ENCODE measurements at regions not wholly inside any gene's neighbourhood (a gene's known extent, or its start where the extent isn't known, plus 50 kb on each side); places are given as distances from the start of the nearest gene placed in this dataset.

DNA sequence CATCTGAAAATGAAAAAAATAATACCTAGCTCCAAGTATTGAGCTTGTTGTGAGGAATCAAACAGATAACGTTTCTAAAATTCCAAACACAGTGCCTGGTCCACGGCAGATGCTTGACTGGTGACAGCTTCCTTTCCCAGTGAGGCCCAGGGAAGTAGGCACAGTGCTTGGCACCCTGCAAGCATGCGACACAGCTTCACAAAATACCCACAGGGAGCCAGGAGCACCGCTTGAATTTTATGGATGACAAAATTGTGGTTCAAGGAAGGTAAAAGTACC is 205.1 kb upstream of the TNP1 start:
- DNase-seq (ENCODE audit: low spot score), result no peak

DNA sequence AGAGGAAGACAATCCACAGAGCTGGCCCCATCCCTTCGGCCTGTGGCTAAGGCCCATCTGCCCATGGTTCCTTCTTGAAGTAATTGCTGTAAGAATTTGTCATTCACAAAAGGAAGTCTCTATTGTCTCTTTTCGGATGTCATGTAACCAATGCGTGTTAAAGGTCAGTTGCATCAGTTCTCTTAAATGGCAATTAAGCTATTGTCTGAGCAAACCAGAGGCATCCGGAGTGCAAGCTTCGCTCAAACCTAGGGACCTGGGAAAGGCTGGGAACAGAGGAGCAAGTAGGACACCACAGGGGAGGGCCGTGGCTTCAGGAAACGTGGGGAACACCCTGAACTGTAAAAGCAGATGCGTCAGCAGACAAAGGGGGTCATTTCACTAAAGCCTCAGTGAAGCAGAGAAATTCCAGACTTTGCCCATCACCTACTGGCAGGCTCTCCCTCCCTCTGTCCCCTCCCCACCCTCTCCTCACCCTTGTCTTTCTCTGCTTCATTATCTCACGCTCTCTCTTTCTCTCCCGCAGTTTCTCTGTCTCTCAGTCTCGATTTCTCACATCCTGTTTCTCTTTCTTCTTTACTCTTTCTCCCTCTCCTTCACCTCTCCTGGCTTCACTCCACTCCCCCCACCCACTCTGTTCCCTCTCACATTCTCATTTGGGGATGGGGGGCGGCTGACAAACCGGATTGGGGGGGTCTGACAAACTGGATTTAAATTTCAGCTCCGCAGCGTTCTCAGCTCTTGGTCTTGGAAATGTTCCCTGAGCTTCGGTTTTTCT is 204.6 kb upstream of the TNP1 start:
- no peak for DNase-seq (ENCODE audit: low spot score)

DNA sequence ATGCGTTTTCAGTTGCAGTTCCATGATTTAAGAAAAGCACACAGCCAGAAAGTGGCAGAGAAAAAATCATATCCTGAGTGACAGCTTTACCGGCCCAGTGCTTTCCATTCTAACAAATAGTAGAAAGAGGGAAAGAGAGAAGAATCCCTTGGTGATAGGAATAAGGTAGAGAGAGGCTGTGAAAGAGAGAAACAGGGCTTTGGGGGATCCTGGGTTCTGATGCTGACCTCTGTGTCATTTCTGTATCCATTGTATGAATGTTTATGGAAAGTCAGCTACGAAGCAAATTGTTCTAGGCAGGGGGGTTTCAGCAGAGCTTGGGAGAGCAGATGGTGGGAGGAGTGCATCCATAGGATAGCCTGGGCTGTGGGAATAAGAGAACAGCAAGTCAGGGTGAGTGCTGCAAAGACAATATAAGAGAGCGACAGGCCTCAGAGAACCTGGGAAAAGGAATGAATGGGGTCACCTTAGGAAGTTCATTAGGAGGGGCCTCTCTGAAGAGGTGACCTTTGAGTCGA is 203.4 kb upstream of the TNP1 start:
- DNase-seq (ENCODE audit: low spot score), result no peak

DNA sequence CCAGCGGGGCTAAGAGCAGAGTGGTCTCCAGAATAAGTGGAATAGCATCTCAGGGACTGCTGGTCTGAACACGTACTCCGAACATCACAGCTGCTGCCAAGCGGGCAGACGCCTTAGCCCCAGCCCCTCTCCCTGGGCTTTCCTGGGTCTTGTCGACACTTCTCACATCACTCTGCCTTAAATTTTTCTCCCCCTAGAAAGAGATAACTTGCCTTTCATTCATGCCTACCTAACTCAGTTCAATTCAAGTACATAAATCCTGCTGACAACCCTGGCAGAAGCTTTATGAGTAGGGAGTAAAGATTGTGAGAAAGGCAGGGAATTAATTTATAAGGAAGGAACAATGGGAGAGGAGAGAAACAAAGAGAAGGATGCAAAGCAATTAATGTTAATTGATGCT is 202.9 kb upstream of the TNP1 start:
- DNase-seq (ENCODE audit: low spot score), result no peak

DNA sequence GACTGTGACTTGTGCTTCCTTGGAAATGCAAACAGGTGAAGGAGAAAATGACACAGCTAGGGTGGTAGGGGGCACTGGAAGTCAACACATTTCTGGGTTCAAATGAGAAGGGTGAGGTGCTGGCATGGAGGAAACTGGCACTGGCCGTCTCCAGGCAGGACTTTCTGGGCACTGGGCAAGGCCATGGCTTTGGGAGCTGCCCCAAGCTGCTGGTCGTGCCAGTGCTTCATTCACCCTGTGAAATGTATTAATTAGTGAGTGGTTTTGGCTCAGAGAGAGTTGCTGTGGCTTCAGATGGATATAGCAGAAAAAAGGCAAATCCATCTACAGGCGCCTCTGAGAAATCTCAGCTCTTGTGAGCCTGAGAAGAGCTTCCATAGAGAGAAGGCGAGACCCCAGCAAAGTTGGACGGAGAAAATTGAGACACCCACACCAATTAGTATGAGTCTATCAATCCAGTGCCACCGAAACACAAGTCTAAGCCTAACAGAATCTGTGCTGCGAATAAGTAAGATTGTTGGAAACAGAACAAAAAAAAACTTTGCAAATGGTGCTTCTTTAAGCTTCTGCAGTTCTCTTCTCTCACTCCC is 202.1 kb upstream of the TNP1 start:
- DNase-seq (ENCODE audit: low spot score), result no peak

DNA sequence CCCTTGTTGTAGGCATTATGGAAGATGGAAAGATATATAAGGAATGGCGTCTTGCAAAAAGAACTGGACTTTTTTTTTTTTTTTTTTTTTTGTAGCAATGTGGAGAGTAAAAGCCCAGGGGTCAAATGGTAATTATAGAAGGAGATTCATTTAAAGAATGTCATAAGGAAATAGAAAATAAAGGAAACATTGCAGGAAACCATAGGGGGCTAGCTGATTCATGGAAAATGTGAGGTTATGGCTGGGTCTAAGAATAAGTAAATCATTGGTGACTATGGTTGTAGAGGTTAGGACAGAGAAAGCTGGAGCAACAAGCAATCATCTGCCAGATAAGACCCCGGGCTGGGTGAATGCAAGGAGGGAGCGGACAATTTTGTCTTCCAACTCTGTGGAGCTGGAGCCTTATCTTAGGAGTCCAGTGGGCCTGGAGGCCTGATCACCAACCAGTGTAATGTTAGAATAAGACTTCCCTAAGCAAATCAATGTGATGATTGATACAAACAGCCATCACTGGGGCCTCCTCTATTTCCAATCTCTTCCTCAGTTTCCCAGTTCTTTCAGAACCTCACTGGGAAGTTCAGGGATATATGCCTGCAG is 201.2 kb upstream of the TNP1 start:
- DNase-seq (ENCODE audit: low spot score), result no peak

DNA sequence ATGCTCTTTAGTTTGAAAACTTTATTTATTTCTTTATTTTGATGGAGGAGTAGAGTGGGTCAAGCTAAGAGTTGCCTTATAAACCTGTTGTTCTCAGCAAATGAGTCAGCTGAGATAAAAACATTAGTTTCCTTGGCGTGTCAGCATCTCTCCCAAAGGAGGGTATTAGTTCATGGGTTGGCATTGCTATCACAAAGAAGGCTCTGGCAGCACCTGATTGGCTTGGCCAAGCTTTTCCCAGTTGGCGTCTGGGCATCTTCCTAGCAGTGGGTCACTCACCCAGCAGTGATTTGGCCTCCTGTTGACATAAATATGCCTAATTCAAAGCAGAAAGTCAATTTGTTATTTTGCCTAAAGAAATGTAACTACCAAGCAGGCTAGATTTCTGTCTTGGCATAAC is 200.7 kb upstream of the TNP1 start:
- no peak for DNase-seq (ENCODE audit: low spot score)

DNA sequence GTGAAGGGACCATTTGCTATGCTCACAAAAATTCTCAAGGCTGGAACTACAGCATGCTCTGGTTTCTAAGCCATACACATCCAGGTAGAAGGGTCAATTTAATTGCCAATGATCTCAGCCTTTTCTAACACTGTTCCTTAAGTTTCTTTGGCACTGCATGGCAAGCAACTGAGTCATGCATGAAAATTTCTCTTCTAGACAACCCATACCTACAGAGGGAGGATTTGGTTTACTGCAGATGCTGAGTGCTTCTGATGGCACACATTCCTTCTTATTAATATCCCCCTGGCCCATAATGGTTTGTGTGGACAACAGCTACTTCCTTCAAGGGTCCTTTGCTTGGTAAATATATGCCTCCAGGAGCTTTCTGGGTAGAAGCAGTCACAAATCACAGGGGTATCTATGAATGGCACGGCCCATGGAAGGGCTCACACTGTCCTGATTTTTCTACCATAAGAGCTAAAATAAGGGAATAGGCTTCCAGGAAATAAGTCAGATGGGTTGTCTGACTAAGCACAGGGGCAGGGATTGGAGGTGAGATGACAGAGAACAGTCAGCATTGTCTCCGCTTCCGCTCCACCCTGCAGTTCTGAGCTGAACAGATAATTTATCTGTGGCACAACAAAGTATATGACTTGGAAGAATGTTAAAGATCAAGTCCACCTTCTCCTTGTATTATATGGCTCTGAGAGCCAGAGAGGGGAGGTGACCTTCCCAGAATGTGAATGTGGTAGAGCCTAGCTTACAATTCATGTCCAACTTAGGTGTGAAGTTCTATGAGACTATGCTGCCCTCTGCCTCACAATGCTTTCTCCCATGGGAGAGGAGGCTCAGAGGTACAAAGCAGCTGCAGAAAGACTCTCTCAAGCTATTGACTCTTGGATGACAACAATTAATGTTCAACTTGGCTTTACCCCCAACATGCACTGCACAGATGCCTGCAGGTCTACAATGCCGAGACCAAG is 199.2 kb upstream of the TNP1 start:
- DNase-seq (ENCODE audit: low spot score), result no peak

DNA sequence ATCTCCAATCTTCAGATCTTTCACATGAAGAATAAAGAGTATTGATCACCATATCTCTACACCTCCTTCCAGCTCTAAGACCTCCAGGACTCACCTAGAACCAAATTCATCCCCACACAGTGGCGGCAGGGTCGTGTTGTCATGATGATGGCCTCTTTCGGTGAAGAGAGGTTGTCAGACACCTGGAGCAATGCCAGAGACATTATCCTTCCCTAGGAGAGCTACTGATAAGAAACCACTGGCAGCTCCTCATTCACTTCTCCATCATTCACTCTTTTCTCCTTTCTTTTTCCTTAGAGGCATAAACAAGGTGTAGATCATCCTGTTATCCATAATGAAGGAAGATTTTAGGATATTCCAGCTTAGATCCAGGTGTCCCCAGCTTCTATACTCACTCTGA is 197.9 kb upstream of the TNP1 start:
- no peak for DNase-seq (ENCODE audit: low spot score)

DNA sequence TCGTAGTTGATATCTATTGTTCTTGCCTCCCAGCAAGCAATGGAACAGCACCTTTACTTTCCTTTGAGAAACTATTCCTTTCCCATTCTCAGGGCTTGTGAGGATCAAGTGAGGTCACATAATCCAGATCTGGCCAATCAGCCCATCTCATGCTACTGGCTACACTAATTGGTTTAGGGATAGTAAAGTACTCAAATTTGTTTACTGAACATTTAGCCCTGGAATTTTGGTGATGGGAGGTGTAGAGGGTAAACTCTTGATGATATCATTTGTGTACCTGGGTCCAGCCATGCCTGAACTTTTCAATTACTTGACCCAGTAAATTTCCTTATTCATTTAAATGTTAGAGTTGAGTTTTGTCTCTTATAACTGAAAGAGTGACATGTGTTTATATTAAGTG is 195.8 kb upstream of the TNP1 start:
- DNase-seq (ENCODE audit: low spot score), result no peak

DNA sequence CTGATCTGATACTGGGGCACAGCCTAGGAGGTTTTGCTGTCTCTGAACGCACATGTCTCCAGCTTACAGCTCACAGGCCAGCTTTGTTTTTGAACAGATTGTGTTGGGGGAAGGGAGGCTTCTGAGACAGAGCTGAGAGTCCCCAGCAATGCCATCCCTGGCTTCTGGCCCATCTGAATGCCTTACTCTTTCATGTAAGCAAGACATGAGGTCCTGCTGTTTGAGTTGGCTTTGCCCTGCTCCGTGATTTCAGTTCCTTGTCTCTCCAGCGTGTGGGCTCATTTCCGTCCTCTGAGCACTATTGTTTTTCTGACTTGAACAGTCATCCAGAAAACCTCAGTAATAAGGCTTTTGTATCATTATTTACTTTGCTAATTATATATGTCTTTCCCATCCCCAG is 194.9 kb upstream of the TNP1 start:
- no peak for DNase-seq (ENCODE audit: low spot score)

DNA sequence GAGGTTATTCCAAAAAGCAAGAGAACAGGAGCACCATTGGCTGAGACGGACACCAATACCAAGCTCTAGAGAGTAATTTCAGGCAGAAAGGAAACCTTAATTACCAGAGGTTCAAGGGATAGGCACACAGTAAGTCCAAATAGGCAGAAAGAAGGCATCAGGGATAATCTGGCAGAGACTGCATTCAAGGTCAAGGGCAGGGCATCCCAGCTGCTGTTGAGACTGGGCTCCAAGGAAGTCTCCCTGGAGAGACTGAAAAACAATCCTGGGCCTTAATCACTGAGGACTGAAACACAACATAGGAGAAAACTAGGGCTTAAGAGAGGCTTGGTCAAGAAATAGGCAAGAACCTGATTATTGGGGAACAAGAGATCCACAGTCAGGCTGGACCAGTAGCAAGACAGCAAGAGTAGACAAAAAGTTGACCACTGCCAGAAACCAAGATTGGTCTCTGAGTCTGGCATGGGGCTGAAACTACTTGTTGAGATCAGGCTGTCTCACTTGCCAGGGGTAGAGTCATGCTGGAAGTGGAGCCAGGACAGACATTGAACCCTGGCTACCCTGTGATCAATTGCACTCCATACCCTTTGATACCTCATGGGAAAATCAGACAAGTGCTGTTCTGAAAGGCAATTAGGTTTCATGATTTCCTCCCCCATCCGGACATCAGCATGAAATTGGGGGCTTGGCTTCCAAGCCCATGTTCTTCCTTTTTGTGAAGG is 193.2 kb upstream of the TNP1 start:
- no peak for DNase-seq (ENCODE audit: low spot score)

DNA sequence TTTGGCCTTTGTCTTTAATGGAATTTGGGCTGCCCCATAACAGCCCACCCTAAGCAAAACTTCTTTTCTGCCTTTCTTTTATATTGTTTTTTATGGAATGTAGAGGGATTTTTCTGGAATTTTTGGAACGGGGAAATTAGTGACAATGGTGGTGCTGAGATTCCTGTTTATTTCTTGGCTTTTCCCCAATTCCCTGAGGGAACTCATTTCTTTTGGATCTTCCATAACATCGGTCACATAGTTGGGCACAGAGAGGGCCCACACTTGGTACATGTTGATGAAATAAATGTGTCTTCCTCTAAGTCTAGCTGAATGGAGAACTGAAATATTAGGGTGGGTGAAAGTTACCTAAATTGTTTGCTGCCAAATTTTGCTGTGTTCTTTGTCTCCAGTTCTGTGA is 191.6 kb upstream of the TNP1 start:
- no peak for DNase-seq (ENCODE audit: low spot score)

DNA sequence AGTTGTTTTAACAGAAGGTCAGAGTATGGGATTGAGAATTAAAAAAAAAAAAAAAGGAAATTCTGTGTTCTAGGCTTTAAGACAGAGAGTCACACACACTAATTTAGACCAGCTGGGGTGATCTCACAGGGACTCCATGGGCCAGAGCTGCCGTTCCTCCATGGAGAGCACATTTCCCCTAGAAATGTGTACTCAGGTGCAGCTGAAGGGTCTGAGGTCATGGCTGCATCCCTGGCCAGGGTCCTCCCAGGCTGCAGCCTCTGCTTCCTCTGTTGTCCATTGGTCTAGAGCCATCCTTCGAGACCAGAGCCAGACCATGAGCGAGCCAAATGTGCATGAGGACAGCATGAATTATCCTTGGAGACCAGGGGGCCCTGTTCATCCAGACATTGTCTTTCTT is 190.1 kb upstream of the TNP1 start:
- DNase-seq (ENCODE audit: low spot score), result no peak

DNA sequence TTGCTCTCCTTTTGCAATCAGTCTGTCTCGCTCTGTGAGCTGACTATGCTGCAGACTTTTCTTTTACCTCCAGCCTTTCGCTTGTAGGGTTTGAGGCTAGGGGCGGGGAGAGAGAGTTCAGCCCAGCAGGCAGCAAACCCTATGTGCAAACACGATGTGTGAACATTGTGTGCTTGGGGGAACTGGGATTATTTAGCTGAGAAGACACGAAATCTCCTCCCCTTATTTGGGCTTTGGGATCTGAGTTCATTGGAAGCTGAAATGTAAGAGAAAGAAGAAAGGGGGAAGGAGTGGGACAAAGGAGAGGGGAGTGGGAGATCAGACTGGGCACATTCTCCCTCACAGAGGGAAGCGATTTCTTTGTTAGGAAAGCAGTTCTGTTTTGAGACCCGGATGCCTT is 189.6 kb upstream of the TNP1 start:
- no peak for DNase-seq (ENCODE audit: low spot score)

DNA sequence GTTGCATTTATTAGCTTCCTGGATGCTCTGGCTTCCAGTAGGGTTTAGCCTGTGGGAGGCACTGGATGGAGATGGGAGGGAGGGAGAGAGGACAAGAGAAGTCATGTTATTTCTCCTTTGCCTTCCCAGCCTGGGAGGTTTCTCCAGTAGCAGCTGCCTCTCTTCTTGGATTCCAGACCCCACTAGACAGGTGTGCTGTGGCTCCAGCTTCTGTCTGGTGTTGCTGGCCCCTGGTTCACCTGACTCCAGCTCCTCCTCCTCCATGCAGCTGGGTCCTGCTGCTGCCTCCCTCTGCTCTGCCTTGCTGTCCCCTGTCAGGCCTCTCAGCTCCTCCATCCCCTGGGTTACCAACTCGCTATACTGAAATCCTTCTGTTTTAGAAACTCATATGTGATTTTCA is 188.9 kb upstream of the TNP1 start:
- DNase-seq (ENCODE audit: low spot score), result no peak

DNA sequence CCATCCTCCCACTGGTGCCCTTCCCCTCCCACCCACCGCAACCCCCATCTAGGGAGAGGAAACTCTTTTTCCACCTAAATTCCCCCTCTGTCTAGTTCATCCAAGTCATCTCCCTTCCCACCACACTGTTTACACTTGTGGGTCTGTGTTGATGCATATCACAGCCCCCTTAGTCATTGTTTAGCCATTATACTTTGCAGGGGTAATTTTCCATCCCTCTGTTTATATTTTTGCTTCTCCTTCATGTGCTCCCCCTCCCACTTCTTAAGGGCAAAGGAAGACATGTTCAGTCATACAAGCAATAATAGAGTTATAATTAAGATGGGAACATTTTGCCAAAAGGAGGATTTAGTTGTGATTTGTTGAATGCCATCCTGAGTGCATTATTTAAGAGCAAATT is 187.8 kb upstream of the TNP1 start:
- peak; percentile 87 for DNase-seq (ENCODE audit: low spot score)

DNA sequence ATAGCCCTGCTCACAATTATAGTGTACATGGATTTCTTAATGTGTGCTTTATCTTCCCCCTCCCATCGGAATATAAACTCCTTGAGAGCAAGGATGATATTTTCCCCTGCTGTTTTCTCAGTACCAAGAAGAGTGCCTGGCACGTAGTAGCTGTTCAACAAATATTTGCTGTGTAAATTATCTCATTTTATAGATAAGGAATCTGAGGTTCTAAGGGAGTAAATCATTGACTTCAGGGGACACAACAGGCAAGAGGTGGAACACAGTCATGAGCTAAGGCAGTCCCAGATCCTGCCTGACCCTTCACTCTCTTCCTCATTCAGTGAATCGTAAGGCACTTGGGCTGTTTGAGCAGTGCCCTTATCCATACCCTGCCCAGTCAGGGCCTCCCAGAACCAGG is 187.3 kb upstream of the TNP1 start:
- DNase-seq (ENCODE audit: low spot score), result no peak

DNA sequence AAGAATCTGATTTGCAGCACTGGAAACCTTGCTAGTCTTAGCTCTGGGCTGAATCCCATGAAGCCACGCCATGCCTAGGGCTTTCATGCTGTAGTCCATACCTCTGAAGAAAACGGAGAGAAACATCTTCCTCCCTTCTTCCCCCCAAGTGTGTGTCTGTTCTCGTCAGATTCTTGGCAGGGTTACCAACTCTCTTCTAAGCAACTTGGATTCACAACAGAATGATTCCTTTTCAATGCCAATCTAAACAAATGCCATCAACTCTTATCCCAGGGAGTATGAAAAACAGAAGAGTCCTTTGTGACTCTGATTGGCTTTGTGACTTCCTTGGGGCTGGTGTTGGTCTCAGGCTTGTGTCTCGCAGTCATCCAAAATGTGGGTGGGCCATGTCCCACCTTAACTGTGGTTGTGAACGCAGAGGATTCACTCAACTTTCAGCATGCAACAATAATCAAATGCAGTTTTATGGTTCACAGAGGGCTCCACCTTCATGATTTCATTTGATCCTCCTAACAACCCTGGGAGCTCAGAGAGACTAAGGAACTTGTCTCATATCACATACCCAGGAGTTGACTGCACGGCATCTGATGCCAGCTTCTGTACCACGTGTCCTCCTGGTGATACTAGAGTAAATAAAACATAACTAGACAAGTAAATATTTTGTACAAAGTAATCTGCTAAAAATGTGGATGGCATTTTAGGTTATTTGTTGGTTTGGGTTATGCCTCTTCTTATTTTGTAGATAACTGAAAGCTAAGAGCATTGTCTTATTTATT is 186.0 kb upstream of the TNP1 start:
- DNase-seq (ENCODE audit: low spot score), result peak; percentile 24

DNA sequence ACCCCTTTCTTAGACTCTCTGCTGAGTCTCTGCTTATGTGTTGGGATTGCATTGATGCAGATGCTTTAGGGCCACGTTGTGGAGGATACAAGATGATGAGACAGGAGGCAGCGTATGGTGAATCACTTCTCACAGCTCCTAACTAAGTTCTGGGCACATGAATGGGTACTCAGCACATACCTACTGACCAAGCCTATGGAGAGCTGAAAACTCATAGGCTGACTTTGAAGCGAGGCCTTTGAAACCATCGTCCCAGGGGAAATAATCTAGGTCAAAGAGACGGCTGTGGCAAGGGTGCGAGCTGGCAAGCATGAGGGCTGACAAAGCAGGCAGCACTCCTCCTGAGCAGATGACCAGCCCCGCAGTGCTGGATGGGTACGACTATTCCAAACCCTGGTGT is 180.2 kb upstream of the TNP1 start:
- DNase-seq (ENCODE audit: low spot score), result no peak

DNA sequence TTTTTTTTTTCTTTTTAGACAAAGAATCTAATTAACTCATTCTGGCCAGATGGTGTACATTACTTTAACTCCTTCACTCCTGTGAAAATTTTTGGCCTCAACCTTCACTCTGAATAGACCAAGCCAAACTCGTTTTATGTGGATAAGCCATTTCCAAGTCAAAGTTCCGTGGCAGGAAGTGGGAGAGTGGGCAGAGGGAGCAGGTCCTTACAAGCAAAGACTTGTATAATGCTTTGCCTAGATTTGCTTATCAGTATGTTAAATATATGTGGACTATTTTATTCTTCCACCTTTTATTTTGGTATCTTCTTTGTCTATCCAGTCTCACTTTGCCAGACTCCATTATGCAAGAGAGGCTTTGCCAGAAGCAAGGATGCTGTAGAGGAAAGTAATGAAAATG is 178.1 kb upstream of the TNP1 start:
- DNase-seq (ENCODE audit: low spot score), result no peak
